GM21619 (cell line): ENCODE measurements at regions not wholly inside any gene's neighbourhood (a gene's known extent, or its start where the extent isn't known, plus 50 kb on each side); places are given as distances from the start of the nearest gene placed in this dataset.
"Not testable (repeated sequence)": the region's sequence is repeated elsewhere in the genome, so short reads cannot be mapped to it uniquely, and the experiment has no call there.

Source experiments
- ATAC-seq: cut with Tn5 transposase; IDR thresholded peaks from one replicate; pipeline ENCODE4 v1.9.1; 2021; ENCODE audit not compliant: unreplicated experiment

GRCh38 chr5:106481374-106481773 is 1189.4 kb downstream of the EFNA5 start:
- ATAC-seq = no peak

- no peak for ATAC-seq
Observed at GRCh38 chr5:106476630-106477029, 1194.1 kb downstream of the EFNA5 start.

GRCh38 chr5:106474066-106474465 is 1196.7 kb downstream of the EFNA5 start:
- ATAC-seq = no peak

GRCh38 chr5:106459541-106459940 is 1211.2 kb downstream of the EFNA5 start:
- no peak for ATAC-seq

- ATAC-seq = no peak
Observed at GRCh38 chr5:106454651-106455415, 1215.9 kb downstream of the EFNA5 start.

- no peak for ATAC-seq
Observed at GRCh38 chr5:106454050-106454449, 1216.7 kb downstream of the EFNA5 start.

- no peak for ATAC-seq
Observed at GRCh38 chr5:106451998-106452397, 1218.7 kb downstream of the EFNA5 start.

- ATAC-seq = no peak
Observed at GRCh38 chr5:106443746-106444145, 1227.0 kb downstream of the EFNA5 start.

GRCh38 chr5:106435185-106435584 is 1235.6 kb downstream of the EFNA5 start:
- ATAC-seq = no peak

- not testable (repeated sequence) for ATAC-seq
Observed at GRCh38 chr5:106430733-106431132, 1240.0 kb downstream of the EFNA5 start.

GRCh38 chr5:106423109-106423897 is 1247.4 kb downstream of the EFNA5 start:
- ATAC-seq = no peak

GRCh38 chr5:106420102-106420501 is 1250.6 kb downstream of the EFNA5 start:
- no peak for ATAC-seq

GRCh38 chr5:106418196-106418595 is 1252.5 kb downstream of the EFNA5 start:
- no peak for ATAC-seq

GRCh38 chr5:106417566-106417965 is 1253.2 kb downstream of the EFNA5 start:
- ATAC-seq = no peak

GRCh38 chr5:106417163-106417562 is 1253.6 kb downstream of the EFNA5 start:
- no peak for ATAC-seq

- no peak for ATAC-seq
Observed at GRCh38 chr5:106415541-106415940, 1255.2 kb downstream of the EFNA5 start.

GRCh38 chr5:106414342-106414741 is 1256.4 kb downstream of the EFNA5 start:
- no peak for ATAC-seq

GRCh38 chr5:106412606-106413005 is 1258.1 kb downstream of the EFNA5 start:
- ATAC-seq = no peak

GRCh38 chr5:106408570-106408969 is 1262.2 kb downstream of the EFNA5 start:
- ATAC-seq = no peak

GRCh38 chr5:106408141-106408540 is 1262.6 kb downstream of the EFNA5 start:
- no peak for ATAC-seq

- no peak for ATAC-seq
Observed at GRCh38 chr5:106401561-106401960, 1269.2 kb downstream of the EFNA5 start.

- no peak for ATAC-seq
Observed at GRCh38 chr5:106399391-106399790, 1271.3 kb downstream of the EFNA5 start.
